Activated B cell treated with CpG ODN at 0.5 μM for 24 hours (primary cell): ENCODE measurements at regions not wholly inside any gene's neighbourhood (a gene's known extent, or its start where the extent isn't known, plus 50 kb on each side); places are given as distances from the start of the nearest gene placed in this dataset.
A peak's percentile ranks its signal among the peaks of the same experiment; 100 is the strongest.

ENCODE experiments used
- ATAC-seq: fragments of 200-7000 bp; cut with Tn5 transposase; one replicate; pipeline ENCODE4 v1.10.0; 2021; ENCODE audit warnings: low read depth, mild to moderate bottlenecking, moderate library complexity
- CTCF ChIA-PET: fragments of 350-600 bp; sonication (Branson Sonifier 250); formaldehyde crosslinking; loops from one replicate; lab custom pipeline; 2021; ENCODE audit warnings: antibody characterized with exemption; lab: Charles Lee
- POLR2A ChIA-PET: fragments of 350-600 bp; sonication (Branson Sonifier 250); formaldehyde crosslinking; loops from one replicate; lab custom pipeline; 2021; ENCODE audit warnings: antibody characterized with exemption; lab: Charles Lee
- DNase-seq: peaks from one replicate; pipeline ENCODE4 v3.0.0; 2022
- H3K27ac Mint-ChIP-seq: one replicate; pipeline ENCODE4 v1.8.0; 2020; ENCODE audit warnings: mixed read lengths
- H3K27me3 Mint-ChIP-seq: one replicate; pipeline ENCODE4 v1.8.0; 2021; ENCODE audit warnings: mixed read lengths
- H3K36me3 Mint-ChIP-seq: one replicate; pipeline ENCODE4 v1.8.0; 2021; ENCODE audit warnings: low read depth, mixed read lengths
- H3K4me1 Mint-ChIP-seq: one replicate; pipeline ENCODE4 v1.8.0; 2021; ENCODE audit warnings: mixed read lengths
- H3K4me3 Mint-ChIP-seq: one replicate; pipeline ENCODE4 v1.8.0; 2020; ENCODE audit warnings: mild to moderate bottlenecking, mixed read lengths
- H3K9me3 Mint-ChIP-seq: one replicate; pipeline ENCODE4 v1.8.0; 2020; ENCODE audit warnings: mixed read lengths
- intact Hi-C: fragments of 100-400 bp; cut with micrococcal nuclease; formaldehyde crosslinking; loops from one replicate; pipeline ENCODE4 v1.15.1; 2024
- TF ChIP-seq, protein P1 (sequence below): fragments of 200-600 bp; IDR thresholded peaks from one replicate; pipeline ENCODE4 v1.8.0; 2022; ENCODE audit warnings: antibody characterized with exemption, mild to moderate bottlenecking

DNA sequence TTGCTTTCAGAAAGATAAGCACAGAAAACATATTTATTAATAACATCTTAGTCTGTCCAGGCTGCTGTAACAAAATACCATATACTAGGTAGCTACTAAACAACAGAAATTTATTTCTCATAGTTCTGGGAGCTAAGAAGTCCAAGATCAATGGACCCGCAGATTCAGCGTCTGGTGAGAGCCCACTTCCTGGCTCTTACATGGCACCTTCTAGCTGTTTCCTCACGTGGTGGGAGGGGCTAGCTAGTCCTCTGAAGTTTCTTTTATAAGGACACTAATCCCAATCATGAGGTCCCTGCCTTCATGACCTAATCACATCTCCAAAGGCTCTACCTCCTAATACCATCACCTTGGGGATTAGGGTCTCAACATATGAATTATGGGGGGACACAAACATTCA lies 57.2 kb upstream of the AFF2 start:
- POLR2A ChIA-PET = no interaction called here
- peaks cover 2% of the 10 kb centered on the region for H3K27me3 Mint-ChIP-seq
- H3K9me3 Mint-ChIP-seq = no peaks in the 10 kb centered on the region
- TF ChIP-seq, protein P1, sequence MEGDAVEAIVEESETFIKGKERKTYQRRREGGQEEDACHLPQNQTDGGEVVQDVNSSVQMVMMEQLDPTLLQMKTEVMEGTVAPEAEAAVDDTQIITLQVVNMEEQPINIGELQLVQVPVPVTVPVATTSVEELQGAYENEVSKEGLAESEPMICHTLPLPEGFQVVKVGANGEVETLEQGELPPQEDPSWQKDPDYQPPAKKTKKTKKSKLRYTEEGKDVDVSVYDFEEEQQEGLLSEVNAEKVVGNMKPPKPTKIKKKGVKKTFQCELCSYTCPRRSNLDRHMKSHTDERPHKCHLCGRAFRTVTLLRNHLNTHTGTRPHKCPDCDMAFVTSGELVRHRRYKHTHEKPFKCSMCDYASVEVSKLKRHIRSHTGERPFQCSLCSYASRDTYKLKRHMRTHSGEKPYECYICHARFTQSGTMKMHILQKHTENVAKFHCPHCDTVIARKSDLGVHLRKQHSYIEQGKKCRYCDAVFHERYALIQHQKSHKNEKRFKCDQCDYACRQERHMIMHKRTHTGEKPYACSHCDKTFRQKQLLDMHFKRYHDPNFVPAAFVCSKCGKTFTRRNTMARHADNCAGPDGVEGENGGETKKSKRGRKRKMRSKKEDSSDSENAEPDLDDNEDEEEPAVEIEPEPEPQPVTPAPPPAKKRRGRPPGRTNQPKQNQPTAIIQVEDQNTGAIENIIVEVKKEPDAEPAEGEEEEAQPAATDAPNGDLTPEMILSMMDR = no peak
- CTCF ChIA-PET = no interaction called here
- intact Hi-C loops = no loop called here
- ATAC-seq = no peak
- H3K27ac Mint-ChIP-seq = no peak overlapping the region
- H3K4me1 Mint-ChIP-seq = no peaks in the 10 kb centered on the region
- H3K4me3 Mint-ChIP-seq = no peak overlapping the region
- no peak for DNase-seq
- H3K36me3 Mint-ChIP-seq = no peaks in the 10 kb centered on the region

DNA sequence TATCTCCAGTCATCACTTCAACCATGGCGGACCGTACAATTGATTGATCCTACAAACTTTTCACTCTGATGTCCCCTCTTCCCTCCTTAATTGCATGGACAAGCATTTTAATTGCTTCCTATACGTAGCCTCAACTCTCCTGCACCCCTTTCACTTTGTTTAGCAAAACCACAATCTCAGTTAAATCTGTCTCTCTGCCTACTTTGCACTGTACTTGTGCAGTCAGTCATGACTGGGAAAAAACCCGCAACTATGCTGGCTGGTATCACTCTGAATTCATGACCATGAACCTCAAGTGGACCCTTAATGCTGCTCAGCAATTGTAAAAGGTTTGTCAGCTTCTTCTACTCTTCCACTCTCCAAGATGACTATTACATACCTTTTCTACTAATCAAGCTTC lies 51.7 kb upstream of the AFF2 start:
- no peak for DNase-seq
- ChIA-PET POLR2A (no interaction called here), CTCF (no interaction called here)
- TF ChIP-seq, protein P1 = no peak
- no peaks in the 10 kb centered on the region for H3K36me3 Mint-ChIP-seq
- peak overlapping the region; percentile 24 for H3K4me3 Mint-ChIP-seq
- ATAC-seq = peak; percentile 74
- H3K4me1 Mint-ChIP-seq = peaks cover 12% of the 10 kb centered on the region
- no peaks in the 10 kb centered on the region for H3K9me3 Mint-ChIP-seq
- H3K27me3 Mint-ChIP-seq = peaks cover 2% of the 10 kb centered on the region
- H3K27ac Mint-ChIP-seq = peak overlapping the region; percentile 61
- intact Hi-C loops = loop anchor here (1.0 kb wide), 1 partner anchor 11 kb away; no protein-coding TSS in a partner anchor
